ENCODE measurements at regions not wholly inside any gene's neighbourhood (a gene's known extent, or its start where the extent isn't known, plus 50 kb on each side); places are given as distances from the start of the nearest gene placed in this dataset.
A peak's percentile ranks its signal among the peaks of the same experiment; 100 is the strongest.

DNA sequence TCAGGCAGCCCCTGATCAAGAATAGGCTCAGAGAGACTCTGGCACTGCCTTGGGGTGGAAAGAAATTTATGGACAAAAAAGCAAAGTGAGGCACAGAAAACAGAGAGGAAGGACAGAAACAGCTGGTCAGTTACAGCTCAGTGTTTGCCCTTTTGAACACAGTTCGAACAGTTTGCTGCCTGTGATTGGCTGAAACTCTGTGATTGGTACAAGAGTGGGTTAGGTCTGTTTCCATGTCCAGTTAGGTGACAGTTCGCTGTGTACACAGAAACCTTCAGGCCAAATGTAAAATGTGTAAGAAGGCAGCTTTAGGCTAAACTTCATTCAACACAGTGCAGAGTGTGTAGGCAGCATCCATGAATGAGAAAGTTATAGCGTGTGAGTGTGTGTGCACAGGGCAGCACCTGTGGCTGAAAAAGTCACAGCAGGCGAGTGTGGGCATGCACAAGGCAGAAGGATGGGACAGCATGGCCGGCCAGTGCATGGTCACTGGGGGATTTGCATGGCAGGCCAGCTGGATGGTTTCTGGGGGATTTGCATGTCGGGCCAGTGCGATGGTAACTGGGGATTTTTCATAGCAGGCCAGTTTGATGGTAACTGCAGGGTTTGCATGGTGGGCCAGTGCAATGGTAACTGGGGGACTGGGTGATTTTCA, 75.4 kb upstream of the FRMD1 start:
- no peak for DNase-seq

DNA sequence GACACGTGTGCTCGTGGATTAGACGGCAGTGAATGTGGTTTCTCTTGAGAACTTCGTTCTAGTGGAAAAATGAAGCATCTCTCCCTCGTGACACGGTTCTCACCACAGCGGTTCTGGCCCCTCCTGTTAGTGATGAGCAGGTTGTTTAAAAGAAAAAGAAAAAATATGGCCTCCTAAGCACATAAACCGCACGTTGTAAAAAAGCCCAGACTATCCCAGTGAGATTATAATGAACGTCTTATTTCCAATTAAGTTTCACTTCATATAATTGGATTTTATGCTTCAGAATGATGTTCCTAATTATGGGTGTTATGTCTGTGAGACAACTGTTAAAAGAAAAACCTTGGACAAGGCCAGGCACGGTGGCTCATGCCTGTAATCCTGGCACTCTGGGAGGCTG, 74.5 kb upstream of the FRMD1 start:
- DNase-seq, result no peak

DNA sequence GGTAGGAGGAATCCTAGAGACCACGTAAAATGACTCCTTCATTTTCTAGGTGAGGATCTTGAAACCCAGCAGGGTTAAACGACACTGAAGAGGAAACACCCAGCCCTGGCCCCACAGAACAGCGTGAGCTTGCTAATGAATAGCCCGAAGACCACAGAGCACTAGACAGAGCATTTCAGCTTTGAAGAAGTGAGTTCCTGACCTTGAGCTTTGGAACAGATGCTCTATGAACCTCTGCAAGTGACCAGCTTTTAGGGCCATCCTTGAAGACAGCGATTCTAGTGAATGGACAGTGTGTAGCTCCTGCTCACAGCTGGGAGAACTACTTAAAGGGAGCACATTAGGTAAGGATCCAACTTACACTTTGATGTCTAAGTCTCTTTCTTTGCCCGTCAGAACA, 74.0 kb upstream of the FRMD1 start:
- no peak for DNase-seq

DNA sequence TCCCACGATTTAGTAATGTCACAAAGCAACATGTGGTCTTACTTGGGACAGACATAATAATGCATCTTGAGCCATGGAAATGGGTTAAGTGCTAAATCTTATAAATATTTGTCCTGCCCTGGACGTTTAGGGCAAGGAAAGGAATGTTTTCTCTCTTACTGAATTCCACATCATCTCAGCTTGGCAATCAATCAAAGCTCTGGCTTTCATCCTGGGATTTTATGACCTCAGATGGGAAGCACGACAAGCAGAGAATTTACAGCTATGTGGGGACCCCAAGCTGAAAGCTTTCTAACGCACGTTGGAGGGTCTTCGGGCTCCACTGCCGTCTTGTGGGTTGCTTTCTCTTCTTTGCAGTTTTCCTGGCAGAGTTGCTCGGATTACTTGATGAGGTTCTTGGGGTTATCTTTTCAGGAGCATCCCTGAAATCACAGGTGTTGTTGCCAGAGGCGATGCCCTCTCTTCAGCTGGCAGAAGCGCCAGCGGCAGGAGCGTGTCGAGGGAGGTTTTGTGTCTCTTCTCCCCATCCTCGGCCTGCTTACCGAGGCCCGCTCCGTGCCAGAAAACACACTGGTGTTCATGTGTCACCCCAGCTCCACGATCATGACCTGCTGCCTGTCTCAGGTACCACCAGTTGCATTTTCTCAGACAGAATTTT, 73.4 kb upstream of the FRMD1 start:
- DNase-seq, result no peak

DNA sequence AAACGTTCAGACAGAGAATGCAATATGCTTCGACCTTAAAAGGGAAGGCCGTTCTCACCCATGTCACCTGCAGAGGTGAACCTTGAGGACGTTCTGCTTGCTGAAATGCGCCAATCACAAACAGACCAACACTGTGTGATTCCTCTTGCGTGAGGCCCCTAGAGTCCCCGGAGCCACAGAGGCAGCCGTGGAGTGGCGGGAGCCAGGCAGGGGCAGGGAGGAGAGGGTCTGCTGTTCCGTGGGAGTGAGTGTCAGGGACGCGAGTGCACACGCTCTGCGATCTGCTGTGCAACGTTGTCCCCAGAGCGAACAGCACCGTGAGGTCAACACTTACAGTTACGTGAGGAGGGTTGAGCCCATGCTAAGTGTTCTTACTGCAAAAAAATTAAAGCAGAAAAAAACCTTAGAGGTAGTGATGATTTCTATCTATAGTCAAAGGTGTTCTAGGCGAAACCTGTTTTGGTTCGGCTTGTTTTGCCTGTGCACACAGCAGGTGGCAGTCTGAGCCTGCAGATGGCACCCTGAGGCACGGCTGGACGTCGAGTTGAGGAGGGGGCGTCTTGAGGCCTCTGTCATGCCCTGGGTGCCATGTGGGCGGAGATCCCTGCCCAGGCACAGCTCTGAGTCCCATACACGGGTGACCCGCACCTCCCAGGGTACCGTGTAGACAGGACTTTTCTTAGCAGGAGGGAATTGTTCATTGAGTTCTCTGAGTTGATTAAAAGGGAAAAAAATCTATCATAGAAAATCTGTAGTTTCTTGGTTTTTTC, 71.7 kb upstream of the FRMD1 start:
- peak; percentile 44 for DNase-seq

DNA sequence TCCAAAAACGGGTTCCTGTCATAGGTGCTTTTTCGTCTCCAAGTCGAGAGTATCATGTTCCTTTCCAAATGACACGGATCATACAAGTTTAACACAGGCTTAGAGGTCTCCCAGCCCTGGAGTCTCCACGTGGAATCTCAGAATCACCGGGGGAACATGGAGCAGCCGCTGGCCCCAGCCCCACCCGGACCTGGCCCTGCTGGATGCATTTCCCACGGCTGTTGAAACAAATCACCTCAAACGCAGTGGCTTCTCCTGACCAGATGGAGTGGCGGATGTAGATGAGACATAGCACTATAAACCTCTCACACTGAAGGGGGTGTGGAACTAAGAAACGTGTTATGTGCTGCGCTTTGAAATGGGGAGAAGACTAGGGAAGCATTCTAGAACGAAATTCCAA, 70.0 kb upstream of the FRMD1 start:
- DNase-seq, result no peak

DNA sequence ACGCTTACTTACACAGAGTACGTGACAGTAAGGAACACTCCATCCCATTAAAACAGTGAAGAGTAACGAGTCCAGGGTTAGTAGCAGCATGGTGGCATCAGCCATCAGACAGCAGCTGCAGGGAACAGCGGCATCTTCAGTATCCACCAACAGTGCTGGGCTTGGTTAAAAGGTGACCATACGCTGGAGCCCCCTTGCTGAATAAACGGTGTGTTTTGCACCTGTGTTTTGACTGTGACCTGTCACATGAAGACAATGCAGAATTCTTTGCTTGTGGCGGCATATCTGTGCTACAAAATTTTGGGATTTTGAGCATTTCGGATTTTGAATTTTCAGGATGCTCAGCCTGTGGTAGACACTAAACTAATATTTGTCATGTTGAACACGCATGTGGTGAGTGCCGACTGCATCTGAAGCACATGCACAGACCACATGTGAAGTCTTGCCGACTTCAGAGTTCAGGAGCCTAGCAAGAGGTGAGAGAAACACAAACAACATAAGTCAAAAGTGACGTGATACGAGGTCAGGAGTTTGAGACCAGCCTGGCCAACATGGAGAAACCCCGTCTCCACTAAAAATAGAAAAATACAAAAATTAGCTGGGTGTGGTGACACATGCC, 69.3 kb upstream of the FRMD1 start:
- no peak for DNase-seq

DNA sequence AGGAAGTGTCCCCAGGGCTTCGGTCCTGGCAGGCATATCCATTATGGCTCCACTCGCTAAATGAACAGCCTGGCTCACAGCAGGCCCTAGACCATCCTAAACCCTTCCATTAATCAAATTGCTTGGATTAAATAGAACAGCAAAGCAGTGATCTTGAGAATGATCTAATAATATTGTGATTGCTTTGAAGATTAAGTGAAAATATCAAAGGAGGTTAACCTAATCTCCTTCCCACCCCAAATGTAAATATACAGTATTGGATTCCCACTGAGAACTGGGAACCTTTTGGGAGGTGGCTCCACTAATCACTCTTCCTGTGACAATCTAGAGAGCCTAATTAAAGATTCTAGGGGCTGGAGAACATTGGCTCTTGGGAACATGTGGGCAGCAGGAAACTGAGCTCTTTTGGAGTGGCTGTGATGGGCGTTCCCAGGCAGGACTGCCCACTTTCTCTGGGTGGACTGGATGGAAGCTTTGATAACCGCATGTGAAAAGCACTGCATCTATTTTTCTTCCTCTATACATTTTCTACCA, 68.3 kb upstream of the FRMD1 start:
- no peak for DNase-seq

DNA sequence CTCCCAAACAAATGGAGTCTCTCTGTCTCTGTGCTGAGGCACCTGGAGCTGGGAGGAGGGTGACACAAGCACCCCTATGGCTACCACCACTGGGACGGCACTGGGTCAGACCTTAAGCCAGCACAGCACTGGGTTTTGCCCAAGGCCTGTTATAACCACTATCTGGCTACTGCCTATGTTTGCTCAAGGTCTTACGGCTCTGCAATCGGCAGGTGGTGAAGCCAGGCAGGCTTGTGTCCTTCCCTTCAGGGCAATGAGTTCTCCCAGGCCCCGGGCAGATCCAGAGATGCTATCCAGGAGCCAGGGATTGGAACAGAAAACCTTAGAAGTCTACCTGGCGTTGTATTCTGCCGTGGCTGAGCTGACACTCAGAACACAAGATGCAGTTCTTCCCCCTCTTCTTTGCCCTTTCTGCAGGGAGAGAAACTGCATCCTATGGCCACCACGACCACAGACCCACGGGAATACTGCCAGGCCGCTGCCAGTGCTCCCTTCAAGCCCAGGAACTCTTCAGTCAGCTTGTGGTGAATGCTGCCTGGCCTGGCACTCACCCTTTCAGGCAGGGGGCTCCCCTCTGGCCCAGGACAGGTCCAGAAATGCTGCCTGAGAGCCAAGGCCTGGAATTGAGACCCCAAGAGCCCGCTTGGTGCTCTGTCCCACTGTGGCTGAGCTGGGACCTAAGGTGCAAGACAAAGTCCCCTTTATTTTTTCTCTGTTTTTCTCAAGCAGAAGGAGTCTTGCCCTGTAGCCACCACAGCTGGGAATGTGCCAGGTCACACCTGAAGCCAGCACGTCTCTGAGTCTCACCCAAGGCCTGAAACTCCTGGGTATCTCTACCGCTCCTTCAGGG, 67.0 kb upstream of the FRMD1 start:
- DNase-seq, result peak; percentile 55

DNA sequence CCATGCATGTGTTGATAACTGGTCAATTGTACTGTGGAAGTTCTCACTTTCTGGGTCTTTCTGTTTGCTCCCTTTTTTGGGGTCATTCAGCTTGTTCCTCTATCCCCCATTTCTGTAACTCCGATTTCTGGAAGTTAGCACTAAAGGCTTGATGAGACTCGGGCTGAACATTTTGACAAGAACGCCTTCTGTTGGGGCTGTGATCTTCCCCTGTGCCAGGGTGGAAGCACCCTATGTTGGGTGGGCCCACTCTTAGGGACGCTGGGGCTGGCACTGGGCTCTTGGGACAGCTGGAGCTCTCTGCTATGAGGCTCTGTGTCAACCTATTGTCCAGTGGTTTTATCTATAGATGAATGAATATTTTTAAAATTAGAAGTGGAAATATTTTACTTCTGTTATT, 60.1 kb upstream of the FRMD1 start:
- no peak for DNase-seq

DNA sequence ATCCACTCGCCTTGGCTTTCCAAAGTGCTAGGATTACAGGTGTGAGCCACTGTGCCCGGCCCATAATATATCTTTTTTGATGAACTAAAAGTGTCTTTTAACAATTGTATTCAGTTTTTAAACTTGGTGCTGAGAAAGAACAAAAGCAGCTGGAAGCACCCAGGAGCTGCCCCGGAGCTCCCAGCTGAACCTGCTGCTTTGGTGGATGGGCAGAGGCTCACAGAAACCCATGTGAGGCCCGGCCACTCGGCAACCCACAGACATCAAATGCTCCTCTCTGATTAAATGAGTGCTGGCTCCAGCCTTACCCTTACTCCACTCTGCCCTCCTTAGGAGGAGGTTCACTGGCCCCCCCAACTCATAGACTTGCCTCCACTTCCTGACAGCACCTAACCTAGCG, 59.4 kb upstream of the FRMD1 start:
- DNase-seq, result no peak

DNA sequence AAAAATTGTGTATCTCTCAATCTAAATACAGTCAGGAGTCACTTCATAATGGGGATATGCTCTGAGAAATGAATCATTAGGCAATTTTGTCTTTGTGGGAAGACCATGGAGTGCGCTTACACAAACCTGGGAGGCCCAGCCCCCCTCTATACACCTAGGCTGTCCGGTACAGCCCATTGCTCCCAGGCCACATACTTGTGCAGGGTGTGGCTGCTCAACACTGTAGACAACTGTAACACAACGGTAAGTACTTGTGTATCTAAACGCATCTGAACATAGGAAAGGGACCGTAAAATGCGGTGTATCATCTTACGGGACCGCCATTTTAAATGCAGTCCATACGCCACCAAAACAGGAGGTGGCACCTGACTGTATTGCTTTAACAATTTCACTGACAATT, 58.0 kb upstream of the FRMD1 start:
- no peak for DNase-seq

DNA sequence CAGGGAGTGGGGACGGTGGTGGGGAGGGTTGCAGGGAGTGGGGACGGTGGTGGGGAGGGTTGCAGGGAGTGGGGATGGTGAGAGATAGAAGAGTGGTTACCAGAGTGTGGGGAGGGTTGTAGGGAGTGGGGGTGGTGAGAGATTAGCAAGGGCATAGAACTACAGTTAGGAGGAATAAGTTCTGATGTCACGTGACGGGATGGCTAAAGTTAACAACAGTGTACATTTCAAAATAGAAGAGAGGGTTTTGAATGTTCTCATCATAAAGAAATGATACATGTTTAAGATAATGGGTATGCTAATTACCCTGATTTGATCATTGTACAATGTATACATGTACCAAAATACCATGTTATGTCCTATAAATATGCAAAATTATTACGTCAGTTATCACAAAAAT, 57.6 kb upstream of the FRMD1 start:
- no peak for DNase-seq

DNA sequence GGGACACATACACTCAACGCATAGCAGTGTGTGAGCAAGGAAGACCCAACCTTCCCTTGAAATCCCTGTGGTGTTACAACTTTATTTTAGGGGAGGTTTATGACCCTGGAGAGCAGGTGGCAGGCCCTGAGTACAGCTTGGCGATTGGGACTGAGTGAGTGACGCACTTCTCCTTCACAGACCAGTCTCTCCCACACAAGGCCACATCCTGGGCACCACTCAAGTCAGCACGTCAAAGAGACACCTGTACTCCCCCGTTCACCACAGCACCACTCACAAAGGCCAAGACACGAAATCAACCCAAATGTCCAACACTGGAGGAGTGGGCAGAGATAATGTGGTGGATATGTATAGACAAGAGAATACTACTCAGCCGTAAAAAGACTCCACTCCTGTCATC, 57.0 kb upstream of the FRMD1 start:
- no peak for DNase-seq

DNA sequence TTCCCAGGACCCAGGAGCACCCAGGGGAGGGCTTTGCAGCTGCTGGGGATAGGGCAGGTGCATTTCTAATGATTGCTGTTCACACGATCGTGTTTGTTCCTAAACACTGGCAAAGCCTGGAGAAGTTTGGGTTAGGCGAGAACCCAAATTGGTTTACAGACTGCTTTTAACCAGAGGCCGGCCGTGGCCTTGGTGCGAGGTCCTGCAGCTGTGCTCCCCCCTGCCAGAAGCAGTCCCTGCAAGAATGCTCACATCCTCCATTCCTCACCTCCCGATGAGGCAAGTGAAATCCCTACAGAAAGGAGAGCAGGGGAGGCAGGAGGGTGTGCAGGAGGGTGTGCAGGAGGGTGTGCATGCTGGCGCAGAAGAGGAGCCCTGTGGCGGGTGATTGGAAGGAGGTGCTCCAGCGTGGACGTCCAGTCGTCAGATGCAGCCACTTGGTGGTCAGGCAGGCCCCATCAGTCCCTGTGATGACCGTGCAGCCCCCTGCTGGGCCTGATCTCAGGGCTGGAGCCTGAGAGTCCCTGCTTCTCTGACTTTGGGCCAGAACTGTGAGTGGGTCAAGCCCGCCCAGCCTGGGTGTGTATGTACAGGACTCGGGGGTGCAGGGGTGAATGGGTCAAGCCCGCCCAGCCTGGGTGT, 55.7 kb upstream of the FRMD1 start:
- peak; percentile 76 for DNase-seq

DNA sequence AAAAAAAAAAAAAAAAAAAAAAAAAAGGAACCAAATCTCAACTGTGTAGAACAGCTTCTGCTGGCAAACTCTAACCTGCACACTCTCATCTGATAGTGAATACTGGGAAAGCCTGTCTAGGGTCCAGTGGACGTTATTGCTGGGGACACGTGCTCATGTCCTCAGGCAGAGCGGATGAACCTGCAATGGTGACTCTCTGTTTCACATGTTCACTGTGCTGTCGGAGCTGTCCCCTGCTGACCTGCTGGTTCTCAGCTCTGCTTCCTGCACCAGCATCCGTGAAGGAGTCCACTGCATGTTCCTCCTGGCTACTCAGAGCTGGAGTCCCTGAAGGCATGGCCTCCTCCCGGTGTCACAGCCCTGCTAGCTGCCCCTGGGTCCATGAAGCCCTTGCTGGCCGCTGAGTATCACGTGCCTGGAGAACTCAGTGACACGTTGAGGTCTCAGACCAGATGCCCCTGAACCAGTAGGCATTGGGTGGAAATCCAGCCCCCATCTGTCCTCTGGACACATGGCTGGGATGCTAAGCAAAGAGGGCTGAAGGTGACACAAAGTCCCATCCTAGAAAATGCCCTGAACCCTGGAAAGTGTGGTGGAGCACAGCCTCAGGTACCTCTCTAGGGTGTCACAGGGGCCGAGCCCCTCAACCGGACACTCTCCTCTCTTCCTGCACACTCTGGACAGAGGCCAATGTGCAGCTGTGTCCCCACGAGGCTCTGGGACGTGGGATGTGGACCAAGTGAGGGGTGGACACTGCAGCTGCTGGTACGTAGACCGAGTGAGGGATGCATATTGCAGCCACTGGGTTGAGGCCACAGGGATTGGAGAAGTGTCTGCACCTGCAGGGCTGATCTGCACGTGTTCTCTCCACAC, 54.9 kb upstream of the FRMD1 start:
- no peak for DNase-seq

DNA sequence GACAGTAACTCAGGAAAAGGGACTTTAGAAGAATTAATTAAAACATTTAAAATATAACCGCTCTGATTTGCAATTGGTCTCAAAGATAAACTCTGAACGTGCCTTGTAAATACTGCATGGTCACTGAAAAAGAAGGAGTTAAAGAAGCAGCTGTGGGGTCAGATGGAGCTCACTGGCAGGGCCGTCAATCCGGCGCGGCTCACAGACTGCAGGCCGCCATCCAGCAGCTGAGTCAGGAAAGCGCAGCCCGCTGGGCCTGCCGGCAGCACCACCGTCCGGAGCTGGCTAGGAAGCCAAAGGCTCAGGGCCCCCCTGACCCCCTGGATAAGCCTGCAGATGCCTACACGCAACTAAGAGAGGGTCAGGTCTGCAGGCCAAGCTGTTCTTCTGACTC, 54.2 kb upstream of the FRMD1 start:
- no peak for DNase-seq

DNA sequence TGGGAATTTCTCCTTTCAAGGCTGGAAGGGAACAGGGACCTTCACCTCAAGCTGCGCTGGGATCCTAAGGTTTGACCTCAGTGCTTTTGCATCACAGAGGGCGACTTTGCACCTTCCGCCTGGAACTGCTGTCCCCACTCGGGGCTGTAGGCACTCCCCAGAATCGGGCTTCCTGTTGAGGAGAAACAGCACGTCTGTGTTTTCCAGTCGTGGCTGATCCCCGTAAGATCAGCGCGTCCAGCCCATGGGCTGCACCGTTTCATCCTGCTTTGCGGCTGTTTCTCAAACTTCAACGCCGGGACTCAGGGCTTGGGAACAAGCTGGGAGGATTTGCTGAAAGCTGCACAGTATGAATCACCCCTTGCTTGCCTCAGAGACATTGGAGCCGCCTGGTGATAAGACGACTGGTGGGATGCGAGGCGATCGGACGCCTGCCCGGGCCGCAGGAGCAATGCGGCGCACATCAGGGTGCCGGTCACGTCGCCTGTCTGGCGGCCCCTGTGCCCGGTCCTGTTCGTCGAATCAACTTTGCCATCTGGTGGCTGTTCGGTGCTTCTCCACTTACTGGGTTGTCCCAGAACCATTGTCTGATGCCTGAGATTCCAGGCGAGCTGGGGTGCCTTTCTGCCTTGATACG, 53.6 kb upstream of the FRMD1 start:
- no peak for DNase-seq

DNA sequence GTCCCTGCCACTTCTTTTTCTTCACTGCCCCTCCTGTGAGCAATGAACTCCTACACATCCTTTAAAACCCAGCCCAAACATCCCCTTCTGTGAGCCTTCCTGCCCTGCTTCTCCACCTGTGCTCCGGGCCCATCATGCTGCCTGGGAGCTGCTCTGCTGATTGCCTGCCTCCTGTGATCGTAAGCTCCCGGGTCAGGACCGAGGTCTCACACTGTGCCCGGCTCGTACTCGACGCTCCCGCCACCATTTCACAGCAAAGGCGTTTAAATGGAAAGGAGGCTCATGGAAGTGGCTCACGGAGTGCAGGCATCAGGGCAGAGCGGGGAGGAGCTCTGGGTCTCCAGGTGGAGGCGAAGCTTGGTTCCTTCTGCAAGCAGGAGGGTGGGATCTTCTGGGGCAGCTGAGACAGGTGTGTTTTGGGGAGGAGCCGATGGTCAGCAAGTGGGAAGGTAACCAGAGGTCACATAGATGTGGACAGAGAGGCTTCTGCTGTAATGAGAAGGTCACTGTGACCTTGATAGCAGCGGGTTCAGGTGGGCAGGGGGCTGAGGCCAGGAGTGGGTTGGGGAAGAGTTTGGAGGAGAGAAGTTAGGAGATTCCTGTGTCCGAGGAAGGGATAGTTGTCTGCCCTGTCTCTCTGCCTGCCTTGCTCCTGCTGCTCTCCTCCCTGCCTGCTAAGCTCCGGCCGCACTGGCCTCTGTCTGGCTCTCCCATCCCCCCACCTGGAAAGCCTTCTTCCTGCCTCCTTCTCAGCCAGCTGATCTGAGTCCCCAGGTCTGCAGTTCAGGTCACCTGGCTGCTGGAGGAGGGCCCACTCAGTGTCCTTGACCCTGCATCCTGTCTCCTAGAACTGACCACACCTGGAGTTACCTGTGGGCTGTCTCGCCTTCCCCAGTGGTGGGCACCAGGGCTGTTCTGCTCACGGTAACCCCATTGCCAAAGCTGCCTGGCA, 52.7 kb upstream of the FRMD1 start:
- DNase-seq, result no peak
